ENCODE measurements at regions not wholly inside any gene's neighbourhood (a gene's known extent, or its start where the extent isn't known, plus 50 kb on each side); places are given as distances from the start of the nearest gene placed in this dataset.
A peak's percentile ranks its signal among the peaks of the same experiment; 100 is the strongest.

GRCh38 chr6:113357041-113357440 is 500.1 kb upstream of the MARCKS start:
- Histone ChIP-seq H3K4me1 (peaks cover 21% of the 10 kb centered on the region), H3K4me3 (ENCODE audit: low read depth, low read length) (no peak overlapping the region), H3K36me3 (no peaks in the 10 kb centered on the region), H3K27me3 (no peaks in the 10 kb centered on the region), H3K9me3 (no peaks in the 10 kb centered on the region)
- DNase-seq, result no peak
- TF ChIP-seq, protein P1, sequence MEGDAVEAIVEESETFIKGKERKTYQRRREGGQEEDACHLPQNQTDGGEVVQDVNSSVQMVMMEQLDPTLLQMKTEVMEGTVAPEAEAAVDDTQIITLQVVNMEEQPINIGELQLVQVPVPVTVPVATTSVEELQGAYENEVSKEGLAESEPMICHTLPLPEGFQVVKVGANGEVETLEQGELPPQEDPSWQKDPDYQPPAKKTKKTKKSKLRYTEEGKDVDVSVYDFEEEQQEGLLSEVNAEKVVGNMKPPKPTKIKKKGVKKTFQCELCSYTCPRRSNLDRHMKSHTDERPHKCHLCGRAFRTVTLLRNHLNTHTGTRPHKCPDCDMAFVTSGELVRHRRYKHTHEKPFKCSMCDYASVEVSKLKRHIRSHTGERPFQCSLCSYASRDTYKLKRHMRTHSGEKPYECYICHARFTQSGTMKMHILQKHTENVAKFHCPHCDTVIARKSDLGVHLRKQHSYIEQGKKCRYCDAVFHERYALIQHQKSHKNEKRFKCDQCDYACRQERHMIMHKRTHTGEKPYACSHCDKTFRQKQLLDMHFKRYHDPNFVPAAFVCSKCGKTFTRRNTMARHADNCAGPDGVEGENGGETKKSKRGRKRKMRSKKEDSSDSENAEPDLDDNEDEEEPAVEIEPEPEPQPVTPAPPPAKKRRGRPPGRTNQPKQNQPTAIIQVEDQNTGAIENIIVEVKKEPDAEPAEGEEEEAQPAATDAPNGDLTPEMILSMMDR (IDR thresholded peaks at IDR 0.05; ENCODE audit: low read depth, low read length), result no peak

DNA sequence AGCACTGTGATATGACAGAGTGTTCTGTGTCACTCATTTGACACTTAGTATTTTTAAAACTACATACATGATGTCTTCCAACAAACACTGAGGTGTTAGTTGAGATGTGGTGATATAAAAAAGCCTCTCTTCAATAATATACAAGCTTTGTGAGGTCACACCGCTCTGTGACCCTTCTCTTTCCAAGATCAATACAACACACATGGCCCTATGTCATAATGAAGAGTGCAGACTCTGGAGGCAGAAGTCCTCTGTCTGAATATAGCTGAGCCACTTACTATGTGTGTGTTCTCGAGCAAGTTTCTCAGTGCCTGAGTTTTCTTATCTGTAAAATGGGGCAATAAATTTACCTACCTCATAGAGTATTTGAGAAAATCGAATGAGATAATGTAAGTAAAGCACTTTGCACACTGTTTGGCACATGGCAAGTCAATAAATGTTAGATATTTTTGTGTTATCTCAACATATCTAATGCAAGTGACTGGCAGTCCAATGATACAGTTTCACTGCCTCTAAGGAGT is 499.0 kb upstream of the MARCKS start:
- Histone ChIP-seq H3K27me3 (no peaks in the 10 kb centered on the region), H3K36me3 (no peaks in the 10 kb centered on the region), H3K9me3 (no peaks in the 10 kb centered on the region), H3K4me1 (peaks cover 21% of the 10 kb centered on the region), H3K4me3 (ENCODE audit: low read depth, low read length) (no peak overlapping the region)
- TF ChIP-seq, protein P1 (IDR thresholded peaks at IDR 0.05; ENCODE audit: low read depth, low read length), result no peak
- DNase-seq, result no peak

DNA sequence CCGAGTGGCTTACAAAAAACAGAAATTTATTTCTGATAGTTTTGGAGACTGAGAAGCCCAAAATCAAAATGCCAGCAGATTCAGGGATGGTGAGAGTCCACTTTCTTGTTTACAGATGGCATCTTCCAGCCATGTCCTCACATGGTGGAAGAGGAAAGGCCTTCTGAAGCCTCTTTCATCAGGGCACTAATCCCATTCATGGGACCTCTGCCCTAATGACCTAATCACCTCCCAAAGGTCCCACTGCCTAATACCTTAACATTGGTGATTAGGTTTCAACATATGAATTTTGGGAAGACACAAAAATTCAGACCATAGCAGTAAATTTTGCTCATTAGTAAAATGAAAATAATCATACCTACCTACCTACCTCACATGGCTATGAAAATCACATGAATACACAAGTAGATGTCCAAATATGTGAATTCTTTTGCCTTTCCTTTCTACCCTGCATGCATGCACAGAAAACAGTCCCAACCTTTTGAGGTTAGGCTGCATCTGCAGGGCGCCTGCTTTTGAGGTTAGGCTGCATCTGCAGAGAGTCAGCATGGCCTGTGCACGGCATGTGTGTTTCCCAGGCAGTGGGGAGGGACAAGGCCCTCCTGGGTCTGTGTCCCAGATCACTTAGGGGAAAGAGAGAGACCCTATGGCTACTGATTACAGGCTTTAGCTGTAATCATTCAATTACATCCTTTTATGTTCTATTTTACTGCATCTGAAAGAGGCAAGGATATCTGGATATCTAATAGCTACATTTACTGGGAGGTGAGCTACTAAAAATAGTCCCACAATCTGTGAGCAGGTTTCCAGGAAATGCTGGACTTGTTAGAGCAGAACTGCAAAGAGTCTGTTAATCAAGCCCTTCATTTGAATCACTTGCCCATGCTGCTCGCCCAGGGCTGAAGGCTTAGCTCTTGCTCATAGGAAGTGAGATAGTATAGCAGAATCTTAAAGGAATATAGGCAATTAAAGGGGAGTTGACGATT is 497.7 kb upstream of the MARCKS start:
- peaks cover 19% of the 10 kb centered on the region for H3K4me1 ChIP-seq
- DNase-seq, result peak; percentile 91

GRCh38 chr6:113361014-113361645 is 496.0 kb upstream of the MARCKS start:
- TF ChIP-seq, protein P1 (IDR thresholded peaks at IDR 0.05; ENCODE audit: low read depth, low read length), result no peak
- no peak for DNase-seq
- H3K36me3 ChIP-seq, result no peaks in the 10 kb centered on the region
- H3K27me3 ChIP-seq, result no peaks in the 10 kb centered on the region
- H3K4me1 ChIP-seq, result peaks cover 19% of the 10 kb centered on the region
- no peak overlapping the region for H3K4me3 ChIP-seq (ENCODE audit: low read depth, low read length)
- no peaks in the 10 kb centered on the region for H3K9me3 ChIP-seq

More for the DNA sequence above, 497.7 kb upstream of the MARCKS start:
- Histone ChIP-seq H3K9me3 (no peaks in the 10 kb centered on the region), H3K36me3 (no peaks in the 10 kb centered on the region), H3K27me3 (no peaks in the 10 kb centered on the region), H3K4me3 (ENCODE audit: low read depth, low read length) (0 out of 2 replicates have a peak overlapping the region, but pooled peaks have one; percentile 1)
- TF ChIP-seq, protein P1 (IDR thresholded peaks at IDR 0.05; ENCODE audit: low read depth, low read length), result no peak

DNA sequence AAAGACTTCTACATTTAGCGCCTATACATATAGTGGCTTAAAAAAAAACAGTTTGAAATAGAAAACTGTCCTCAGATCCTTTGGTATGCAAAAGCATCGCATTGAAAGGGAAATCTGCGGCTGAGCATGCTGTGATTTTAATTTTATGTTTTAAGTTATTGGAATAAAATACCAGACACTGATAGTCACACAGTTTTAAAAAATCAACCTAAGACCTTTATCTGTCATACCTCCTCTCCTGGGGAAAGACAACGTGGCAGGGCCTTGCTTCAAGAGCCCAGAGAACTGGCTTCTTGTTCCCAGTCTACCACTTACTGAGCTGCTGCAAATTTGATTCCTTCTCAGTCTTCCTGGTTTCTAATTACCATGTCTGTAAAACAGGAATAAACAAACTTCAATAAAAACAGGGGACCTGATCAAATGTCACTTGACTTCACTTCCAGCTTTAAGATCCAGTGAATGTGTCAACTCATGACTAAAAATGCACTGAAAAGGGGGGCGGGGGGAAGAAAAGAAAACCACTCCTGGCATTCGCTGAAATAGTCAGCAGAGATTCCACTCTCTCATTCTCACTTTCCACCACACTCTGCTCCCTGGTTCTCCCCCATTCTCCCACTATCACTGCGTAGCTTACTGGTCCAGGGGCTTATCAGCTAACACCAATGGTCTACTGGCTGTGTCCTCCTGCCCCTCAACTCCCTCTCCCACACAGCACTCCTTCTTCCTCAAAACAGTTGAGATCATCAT is 494.7 kb upstream of the MARCKS start:
- H3K4me3 ChIP-seq (ENCODE audit: low read depth, low read length), result no peak overlapping the region
- H3K4me1 ChIP-seq, result peaks cover 19% of the 10 kb centered on the region
- no peaks in the 10 kb centered on the region for H3K9me3 ChIP-seq
- TF ChIP-seq, protein P1 (IDR thresholded peaks at IDR 0.05; ENCODE audit: low read depth, low read length), result no peak
- no peaks in the 10 kb centered on the region for H3K27me3 ChIP-seq
- no peaks in the 10 kb centered on the region for H3K36me3 ChIP-seq
- DNase-seq, result no peak
